ENCODE measurements at regions not wholly inside any gene's neighbourhood (a gene's known extent, or its start where the extent isn't known, plus 50 kb on each side); places are given as distances from the start of the nearest gene placed in this dataset.
"Not testable (repeated sequence)": the region's sequence is repeated elsewhere in the genome, so short reads cannot be mapped to it uniquely, and the experiment has no call there.

GRCh38 chr5:63398346-63398745 lies 563.9 kb downstream of the HTR1A start:
- Histone ChIP-seq H3K4me3 (ENCODE audit: low read length) (no peak overlapping the region), H3K27me3 (ENCODE audit: insufficient read depth, low read length) (no peaks in the 10 kb centered on the region), H3K9me3 (ENCODE audit: low read depth, low read length) (no peaks in the 10 kb centered on the region), H3K4me1 (ENCODE audit: insufficient read depth, low read length) (no peaks in the 10 kb centered on the region)

- H3K4me1 ChIP-seq (ENCODE audit: insufficient read depth, low read length); H3K27me3 ChIP-seq (ENCODE audit: insufficient read depth, low read length); H3K9me3 ChIP-seq (ENCODE audit: low read depth, low read length); H3K4me3 ChIP-seq (ENCODE audit: low read length): not testable (repeated sequence)
Observed at GRCh38 chr5:63388188-63388587, 574.1 kb downstream of the HTR1A start.

DNA sequence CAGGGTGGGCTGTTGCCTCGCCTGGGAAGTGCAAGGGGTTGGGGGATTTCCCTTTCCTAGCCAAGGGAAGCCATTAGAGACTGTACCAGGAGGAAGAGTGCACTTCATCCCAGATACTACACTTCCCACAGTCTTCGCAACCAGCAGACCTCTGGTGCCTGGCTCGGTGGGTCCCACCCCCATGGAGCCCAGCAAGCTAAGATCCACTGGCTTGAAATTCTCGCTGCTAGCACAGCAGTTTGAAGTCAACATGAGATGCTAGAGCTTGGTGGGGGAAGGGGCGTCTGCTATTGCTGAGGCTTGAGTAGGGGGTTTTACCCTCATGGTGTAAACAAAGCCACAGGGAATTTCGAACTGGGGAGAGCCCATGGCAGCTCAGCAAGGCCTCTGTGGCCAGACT lies 586.4 kb downstream of the HTR1A start:
- no peak overlapping the region for H3K4me3 ChIP-seq (ENCODE audit: low read length)
- H3K4me1 ChIP-seq (ENCODE audit: insufficient read depth, low read length), result no peaks in the 10 kb centered on the region

DNA sequence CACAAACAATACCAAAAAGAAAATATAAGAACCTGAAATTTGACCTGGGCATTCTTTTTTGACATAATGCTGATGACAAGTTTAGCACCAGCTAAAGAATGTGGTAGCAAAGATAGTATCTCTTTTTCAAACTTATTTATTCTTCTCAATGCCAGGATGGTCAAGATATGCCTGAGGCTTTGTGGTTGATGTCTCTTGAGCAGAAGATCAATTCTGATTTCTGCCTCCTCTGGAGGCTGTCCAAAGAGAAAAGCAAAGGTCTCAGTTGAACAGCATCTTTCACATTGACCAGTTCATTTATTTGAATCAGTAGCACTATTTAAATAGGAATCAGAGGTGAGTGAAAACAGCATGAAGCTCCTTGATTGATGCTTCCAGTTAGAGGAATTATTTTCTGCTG lies 588.2 kb downstream of the HTR1A start:
- Histone ChIP-seq H3K27me3 (ENCODE audit: insufficient read depth, low read length) (no peaks in the 10 kb centered on the region), H3K9me3 (ENCODE audit: low read depth, low read length) (no peaks in the 10 kb centered on the region), H3K4me1 (ENCODE audit: insufficient read depth, low read length) (no peaks in the 10 kb centered on the region), H3K4me3 (ENCODE audit: low read length) (no peak overlapping the region)

More for the DNA sequence above, 586.4 kb downstream of the HTR1A start:
- no peaks in the 10 kb centered on the region for H3K9me3 ChIP-seq (ENCODE audit: low read depth, low read length)
- H3K27me3 ChIP-seq (ENCODE audit: insufficient read depth, low read length), result no peaks in the 10 kb centered on the region

GRCh38 chr5:63351164-63351563 lies 611.1 kb downstream of the HTR1A start:
- Histone ChIP-seq H3K4me3 (ENCODE audit: low read length) (no peak overlapping the region), H3K4me1 (ENCODE audit: insufficient read depth, low read length) (no peaks in the 10 kb centered on the region), H3K27me3 (ENCODE audit: insufficient read depth, low read length) (no peaks in the 10 kb centered on the region), H3K9me3 (ENCODE audit: low read depth, low read length) (no peaks in the 10 kb centered on the region)

DNA sequence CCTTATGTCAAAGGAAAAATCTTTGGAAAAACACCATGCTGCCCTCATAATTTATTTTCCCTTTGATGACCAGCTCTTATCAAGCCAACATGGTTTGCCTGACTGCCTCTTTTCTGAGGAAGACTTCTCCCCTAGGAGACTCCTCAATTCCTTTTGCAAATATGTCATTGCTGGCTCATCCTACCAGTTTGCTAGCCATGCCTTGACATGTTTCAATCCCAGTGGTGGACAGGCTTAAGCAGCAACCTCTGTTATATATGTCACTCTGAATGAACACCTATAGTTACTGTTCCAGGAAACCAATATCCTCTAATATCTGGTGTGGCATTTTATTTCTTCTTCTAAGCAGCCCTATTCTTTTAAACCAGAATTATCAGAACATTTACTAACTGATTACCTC lies 615.8 kb downstream of the HTR1A start:
- no peaks in the 10 kb centered on the region for H3K27me3 ChIP-seq (ENCODE audit: insufficient read depth, low read length)

DNA sequence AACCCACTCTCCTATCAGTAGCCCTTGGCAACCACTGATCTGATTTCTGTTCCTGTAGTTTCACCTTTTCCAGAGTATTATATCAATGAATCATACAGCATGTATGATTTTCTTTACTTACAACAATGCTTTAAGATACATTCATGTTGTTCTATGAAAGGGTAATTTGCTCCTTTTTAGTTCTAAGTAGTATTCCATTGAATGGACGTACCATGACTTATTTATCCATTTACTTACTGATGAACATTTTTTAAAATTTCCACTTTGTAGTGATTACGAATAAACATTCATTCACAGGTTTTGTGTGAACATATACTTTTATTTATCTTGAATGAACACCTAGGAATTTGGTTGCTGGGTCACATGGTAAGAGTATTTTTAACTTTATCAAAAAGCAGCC lies 620.8 kb downstream of the HTR1A start:
- Histone ChIP-seq H3K27me3 (ENCODE audit: insufficient read depth, low read length) (no peaks in the 10 kb centered on the region), H3K4me3 (ENCODE audit: low read length) (no peak overlapping the region), H3K4me1 (ENCODE audit: insufficient read depth, low read length) (no peaks in the 10 kb centered on the region), H3K9me3 (ENCODE audit: low read depth, low read length) (peaks cover 10% of the 10 kb centered on the region)

More for the DNA sequence above, 615.8 kb downstream of the HTR1A start:
- Histone ChIP-seq H3K9me3 (ENCODE audit: low read depth, low read length) (peaks cover 5% of the 10 kb centered on the region), H3K4me1 (ENCODE audit: insufficient read depth, low read length) (no peaks in the 10 kb centered on the region), H3K4me3 (ENCODE audit: low read length) (no peak overlapping the region)

GRCh38 chr5:63323926-63324325 lies 638.3 kb downstream of the HTR1A start:
- Histone ChIP-seq H3K4me3 (ENCODE audit: low read length) (no peak overlapping the region), H3K9me3 (ENCODE audit: low read depth, low read length) (no peaks in the 10 kb centered on the region), H3K27me3 (ENCODE audit: insufficient read depth, low read length) (no peaks in the 10 kb centered on the region), H3K4me1 (ENCODE audit: insufficient read depth, low read length) (no peaks in the 10 kb centered on the region)

DNA sequence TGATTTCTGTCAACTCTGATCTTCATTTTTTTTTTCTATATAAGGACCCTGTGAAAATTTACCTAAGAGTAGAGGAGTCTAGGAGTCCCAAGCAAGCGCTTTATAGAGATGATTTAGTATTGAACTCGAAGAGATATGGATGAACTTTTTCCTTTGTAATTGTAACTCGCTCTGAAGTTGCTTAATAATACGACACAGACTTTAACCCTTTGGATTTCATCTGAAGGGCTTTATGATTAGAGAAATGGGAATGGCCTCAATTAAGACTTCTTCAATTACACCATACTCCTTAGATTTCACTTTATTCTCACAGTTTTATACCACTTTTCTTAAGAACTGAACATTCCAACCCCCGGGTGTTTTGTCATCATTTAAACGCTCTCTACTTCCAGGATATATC lies 647.7 kb downstream of the HTR1A start:
- Histone ChIP-seq H3K4me1 (ENCODE audit: insufficient read depth, low read length) (no peaks in the 10 kb centered on the region), H3K4me3 (ENCODE audit: low read length) (no peak overlapping the region), H3K27me3 (ENCODE audit: insufficient read depth, low read length) (no peaks in the 10 kb centered on the region), H3K9me3 (ENCODE audit: low read depth, low read length) (no peaks in the 10 kb centered on the region)

GRCh38 chr5:63310644-63311043 lies 651.6 kb downstream of the HTR1A start:
- H3K9me3 ChIP-seq (ENCODE audit: low read depth, low read length), result no peaks in the 10 kb centered on the region
- H3K27me3 ChIP-seq (ENCODE audit: insufficient read depth, low read length), result no peaks in the 10 kb centered on the region
- no peak overlapping the region for H3K4me3 ChIP-seq (ENCODE audit: low read length)
- H3K4me1 ChIP-seq (ENCODE audit: insufficient read depth, low read length), result no peaks in the 10 kb centered on the region

DNA sequence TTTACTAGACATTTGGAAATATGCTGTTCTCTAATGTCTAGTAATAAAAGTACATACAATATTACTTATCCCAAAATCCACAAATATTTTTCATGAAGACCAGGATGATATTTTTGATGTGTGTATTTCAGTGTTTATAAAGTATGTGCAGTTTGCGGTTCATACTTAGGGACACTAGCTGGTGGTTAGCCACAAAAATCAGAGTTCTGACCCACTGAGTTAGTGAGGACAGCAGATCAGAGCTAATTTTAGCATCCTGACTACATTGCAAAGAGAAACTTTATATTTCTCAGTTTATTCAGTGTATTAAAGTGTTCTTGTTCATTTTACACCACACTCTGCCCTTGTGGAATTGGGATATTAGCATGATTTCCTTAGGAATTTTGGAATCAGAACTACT lies 655.3 kb downstream of the HTR1A start:
- H3K9me3 ChIP-seq (ENCODE audit: low read depth, low read length), result no peaks in the 10 kb centered on the region
- H3K4me3 ChIP-seq (ENCODE audit: low read length), result no peak overlapping the region
- H3K27me3 ChIP-seq (ENCODE audit: insufficient read depth, low read length), result no peaks in the 10 kb centered on the region
- no peaks in the 10 kb centered on the region for H3K4me1 ChIP-seq (ENCODE audit: insufficient read depth, low read length)

DNA sequence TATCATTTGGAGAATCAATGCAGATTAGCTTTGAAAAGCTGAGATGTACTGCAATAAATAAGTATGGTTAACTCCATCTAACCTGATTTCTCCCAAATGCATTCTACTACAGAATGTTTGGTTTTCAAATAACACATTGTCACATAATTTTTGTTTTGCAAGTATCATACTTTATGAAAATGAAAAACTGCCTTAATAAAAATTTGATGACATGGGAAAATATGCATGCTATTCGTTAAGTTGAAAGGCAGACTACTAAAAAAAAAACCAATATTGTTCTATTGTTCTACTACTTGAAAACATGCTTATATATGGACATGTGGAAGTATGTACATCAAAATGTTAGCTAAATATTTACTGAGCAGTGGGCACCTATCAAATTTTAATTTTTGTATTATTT lies 668.9 kb downstream of the HTR1A start:
- no peaks in the 10 kb centered on the region for H3K27me3 ChIP-seq (ENCODE audit: insufficient read depth, low read length)
- no peaks in the 10 kb centered on the region for H3K4me1 ChIP-seq (ENCODE audit: insufficient read depth, low read length)
- H3K9me3 ChIP-seq (ENCODE audit: low read depth, low read length), result no peaks in the 10 kb centered on the region
- no peak overlapping the region for H3K4me3 ChIP-seq (ENCODE audit: low read length)

DNA sequence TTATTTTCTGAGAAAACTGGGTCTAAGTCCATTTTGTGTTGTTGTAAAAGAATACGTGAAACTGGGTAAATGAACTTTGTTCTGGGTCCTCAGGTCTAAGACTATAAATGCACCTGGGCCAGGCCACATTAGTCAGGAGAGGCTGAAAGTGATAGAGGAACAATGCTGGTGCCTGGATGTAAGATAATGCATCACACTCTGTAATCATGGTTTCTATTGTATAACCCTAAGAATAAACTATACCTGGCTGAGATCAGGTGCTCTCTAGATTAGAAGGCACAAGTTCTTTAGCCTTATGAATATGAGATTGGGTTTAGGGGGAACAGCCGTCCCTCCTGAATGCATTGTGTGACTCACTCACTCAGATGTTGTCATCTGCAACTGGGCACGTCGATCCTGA lies 675.5 kb downstream of the HTR1A start:
- no peaks in the 10 kb centered on the region for H3K9me3 ChIP-seq (ENCODE audit: low read depth, low read length)
- H3K4me1 ChIP-seq (ENCODE audit: insufficient read depth, low read length), result no peaks in the 10 kb centered on the region
- H3K27me3 ChIP-seq (ENCODE audit: insufficient read depth, low read length), result no peaks in the 10 kb centered on the region
- H3K4me3 ChIP-seq (ENCODE audit: low read length), result no peak overlapping the region

DNA sequence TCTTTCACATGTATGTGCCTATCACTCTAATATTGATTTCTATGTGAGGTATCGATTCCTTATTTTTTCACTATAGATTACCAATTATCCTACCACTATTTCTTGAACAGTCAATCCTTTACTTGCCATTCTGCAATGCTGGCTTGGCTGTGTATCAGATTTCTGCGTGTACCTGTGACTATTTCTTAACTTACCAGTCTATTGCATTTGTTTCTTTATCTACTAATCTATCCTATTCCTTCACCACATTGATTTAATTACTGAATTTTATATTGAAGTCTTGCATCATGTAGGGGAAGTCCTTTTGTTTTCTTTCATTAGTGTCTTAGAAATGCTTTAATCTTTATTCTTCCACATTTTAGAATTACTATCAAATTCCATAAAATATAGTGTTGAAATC lies 684.8 kb downstream of the LRRC70 start:
- no peaks in the 10 kb centered on the region for H3K27me3 ChIP-seq (ENCODE audit: insufficient read depth, low read length)
- H3K4me1 ChIP-seq (ENCODE audit: insufficient read depth, low read length), result no peaks in the 10 kb centered on the region
- no peaks in the 10 kb centered on the region for H3K9me3 ChIP-seq (ENCODE audit: low read depth, low read length)

GRCh38 chr5:63262185-63262981 lies 683.8 kb downstream of the LRRC70 start:
- Histone ChIP-seq H3K9me3 (ENCODE audit: low read depth, low read length) (no peaks in the 10 kb centered on the region), H3K27me3 (ENCODE audit: insufficient read depth, low read length) (no peaks in the 10 kb centered on the region), H3K4me1 (ENCODE audit: insufficient read depth, low read length) (no peaks in the 10 kb centered on the region), H3K4me3 (ENCODE audit: low read length) (no peak overlapping the region)

More for the DNA sequence above, 684.8 kb downstream of the LRRC70 start:
- H3K4me3 ChIP-seq (ENCODE audit: low read length), result no peak overlapping the region

GRCh38 chr5:63261695-63262094 lies 683.1 kb downstream of the LRRC70 start:
- Histone ChIP-seq H3K27me3 (ENCODE audit: insufficient read depth, low read length) (no peaks in the 10 kb centered on the region), H3K9me3 (ENCODE audit: low read depth, low read length) (no peaks in the 10 kb centered on the region), H3K4me1 (ENCODE audit: insufficient read depth, low read length) (no peaks in the 10 kb centered on the region), H3K4me3 (ENCODE audit: low read length) (no peak overlapping the region)
